ENCODE measurements at regions not wholly inside any gene's neighbourhood (a gene's known extent, or its start where the extent isn't known, plus 50 kb on each side); places are given as distances from the start of the nearest gene placed in this dataset.

DNA sequence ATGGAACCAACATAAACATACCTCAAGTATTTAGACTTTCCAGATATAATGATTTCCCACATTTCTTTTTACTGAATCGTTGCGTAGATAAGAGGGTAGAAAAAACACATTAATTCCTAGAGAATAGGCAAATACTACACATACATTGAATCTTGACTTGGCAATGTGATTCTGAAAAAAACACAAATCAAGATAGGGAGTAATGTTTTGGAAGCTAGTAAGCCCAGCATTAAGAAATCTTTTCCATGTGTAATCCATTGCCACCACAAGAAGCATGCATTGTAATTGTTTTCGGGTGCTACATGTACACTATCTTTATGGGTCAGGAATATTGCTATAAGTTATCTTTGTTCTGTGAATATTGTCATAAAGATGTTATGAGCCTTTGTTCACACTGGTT is 269.8 kb upstream of the PDGFD start:
- DNase-seq (ENCODE audit: low read depth, low spot score) = no peak

DNA sequence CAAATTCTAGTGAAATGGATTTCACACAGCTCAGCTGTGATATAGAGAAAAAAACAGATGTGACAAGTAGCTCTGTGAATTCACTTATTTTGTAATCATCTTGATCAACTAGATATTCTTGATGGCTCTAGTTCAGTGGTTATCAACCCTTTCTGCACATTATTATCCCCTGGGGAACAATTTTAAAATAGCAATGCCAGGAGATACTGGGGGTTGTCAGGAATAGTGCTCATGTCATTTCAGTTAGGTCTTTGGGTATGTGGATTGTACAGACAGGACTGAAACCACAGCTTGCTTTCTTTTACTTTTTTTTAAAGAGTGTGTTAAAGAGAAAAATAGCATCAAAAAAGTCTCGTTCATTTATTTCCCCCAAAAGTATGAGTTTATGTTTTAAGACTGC is 269.0 kb upstream of the PDGFD start:
- no peak for DNase-seq (ENCODE audit: low read depth, low spot score)

DNA sequence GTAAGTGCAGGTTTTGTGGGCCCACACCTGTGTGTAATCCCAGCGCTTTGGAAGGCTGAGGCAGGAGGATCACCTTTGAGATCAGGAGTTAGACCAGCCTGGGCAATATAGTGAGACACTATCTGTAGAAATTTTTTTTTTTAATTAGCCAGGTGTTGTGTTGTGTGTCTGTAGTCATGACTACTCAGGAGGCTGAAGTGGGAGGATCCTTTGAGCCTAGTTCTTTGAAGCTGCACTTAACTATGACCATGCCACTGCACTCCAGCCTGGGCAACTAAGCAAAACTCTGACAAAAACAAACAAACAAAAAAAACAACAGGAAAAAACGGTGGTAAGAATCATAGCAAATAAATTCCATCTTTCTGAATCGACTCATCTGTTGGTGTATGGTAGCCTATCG is 268.6 kb upstream of the PDGFD start:
- DNase-seq (ENCODE audit: low read depth, low spot score) = no peak

DNA sequence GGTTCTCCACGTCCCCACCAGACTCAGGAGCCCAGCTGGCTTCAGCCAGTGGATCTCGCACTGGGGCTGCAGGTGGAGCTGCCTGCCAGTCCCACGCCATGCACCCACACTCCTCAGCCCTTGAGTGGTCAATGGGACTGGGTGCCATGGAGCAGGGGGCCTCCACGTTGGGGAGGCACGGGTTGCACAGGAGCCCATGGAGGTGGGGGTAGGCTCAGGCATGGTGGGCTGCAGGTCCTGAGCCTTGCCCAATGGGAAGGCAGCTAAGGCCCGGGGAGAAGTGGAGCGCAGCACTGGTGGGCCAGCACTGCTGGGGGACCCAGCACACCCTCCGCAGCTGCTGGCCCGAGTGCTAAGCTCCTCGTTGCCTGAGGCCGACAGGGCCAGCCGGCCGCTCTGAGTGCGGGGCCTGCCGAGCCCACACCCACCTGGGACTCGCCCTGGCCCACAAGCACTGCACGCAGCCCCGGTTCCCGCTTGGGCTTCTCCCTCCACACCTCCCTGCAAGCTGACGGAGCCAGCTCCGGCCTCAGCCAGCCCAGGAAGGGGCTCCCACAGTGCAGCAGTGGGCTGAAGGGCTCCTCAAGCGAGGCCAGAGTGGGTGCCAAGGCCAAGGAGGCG is 258.5 kb upstream of the PDGFD start:
- no peak for DNase-seq (ENCODE audit: low read depth, low spot score)

DNA sequence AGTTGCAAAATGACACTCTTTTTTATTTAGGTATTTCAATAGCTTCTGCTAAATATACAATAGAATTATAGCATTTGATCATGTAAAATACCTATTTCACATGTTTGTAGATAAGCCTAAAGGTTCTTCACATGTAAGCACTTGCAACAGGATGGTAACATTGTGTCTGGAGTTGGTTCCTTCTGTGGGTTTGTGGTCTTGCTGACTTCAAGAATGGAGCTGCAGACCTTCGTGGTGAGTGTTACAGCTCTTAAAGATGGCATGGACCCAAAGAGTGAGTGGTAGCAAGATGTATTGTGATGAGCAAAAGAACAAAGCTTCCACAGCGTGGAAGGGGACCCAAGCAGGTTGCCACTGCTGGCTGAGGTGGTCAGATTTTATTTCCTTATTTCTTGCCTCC is 246.4 kb upstream of the PDGFD start:
- no peak for DNase-seq (ENCODE audit: low read depth, low spot score)

DNA sequence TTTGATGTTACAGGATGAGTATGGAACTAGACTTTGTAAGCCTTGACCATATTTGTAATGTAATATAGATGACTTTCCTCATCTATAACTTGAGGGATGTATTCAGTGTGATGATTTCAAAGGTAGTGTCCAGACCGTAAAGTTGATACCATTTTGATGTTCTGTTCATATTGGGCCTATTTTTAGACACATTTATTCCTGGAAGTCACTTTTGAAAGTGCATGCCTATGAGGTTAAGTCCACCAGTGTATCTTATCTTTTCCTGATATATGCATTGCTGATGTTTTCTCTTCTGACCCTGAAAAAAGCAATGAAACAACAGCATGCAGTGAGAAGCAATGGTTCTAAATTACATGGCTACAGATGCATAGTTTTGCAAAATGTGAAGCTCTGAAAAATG is 244.7 kb upstream of the PDGFD start:
- DNase-seq (ENCODE audit: low read depth, low spot score) = no peak

DNA sequence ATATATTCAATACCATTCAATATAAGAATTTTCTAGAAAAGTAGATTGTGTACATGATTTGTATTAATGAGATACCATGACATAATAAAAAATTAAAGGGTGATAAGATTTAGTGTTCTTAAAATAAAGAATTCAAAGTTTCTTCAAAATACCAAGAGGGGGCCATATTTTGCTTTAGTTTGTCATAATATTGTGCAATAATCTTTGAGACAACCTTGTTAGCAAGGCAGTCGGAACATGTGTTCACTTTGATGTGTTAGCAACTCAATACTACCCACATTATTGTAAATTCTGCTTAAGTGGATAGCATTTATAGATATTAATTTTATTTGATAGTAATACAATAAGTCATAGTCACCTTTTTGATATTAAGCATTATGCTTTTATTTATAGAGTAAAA is 241.3 kb upstream of the PDGFD start:
- DNase-seq (ENCODE audit: low read depth, low spot score) = no peak

DNA sequence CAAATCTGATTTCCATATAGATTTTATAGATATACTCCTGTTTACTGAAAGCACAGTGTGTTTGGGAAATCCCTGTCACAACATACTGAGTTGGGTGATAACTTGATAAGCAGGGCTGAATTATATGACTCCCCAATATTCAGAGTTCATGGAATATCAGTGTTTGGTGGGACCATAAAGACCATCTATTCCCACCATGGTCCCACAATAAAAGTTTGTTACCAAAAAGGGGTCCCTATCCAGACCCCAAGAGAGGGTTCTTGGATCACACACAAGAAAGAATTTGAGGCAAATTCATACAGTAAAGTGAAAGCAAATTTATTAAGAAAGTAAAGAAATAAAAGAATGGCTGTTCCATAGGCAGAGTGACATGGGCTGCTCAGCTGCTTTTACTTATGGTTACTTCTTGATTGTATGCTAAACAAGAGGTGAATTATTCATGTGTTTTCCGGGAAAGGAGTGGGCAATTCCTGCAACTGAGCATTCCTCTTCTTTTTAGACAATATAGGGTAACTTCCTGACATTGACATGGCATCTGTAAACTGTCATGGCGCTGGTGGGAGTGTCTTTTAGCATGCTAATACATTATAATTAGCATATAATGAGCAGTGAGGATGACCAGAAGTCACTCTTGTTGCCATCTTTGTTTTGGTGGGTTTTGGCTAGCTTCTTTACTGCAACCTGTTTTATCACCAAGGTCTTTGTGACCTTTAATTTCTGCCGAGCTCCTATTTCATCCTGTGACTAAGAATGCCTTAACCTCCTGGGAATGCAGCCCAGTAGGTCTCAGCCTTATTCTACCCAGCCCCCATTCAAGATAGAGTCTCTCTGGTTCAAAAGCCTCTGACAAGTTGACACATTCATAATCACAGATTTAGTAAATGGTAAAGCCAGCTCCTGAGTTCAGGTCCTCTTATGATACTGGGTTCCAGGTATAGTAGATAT is 240.6 kb upstream of the PDGFD start:
- no peak for DNase-seq (ENCODE audit: low read depth, low spot score)

DNA sequence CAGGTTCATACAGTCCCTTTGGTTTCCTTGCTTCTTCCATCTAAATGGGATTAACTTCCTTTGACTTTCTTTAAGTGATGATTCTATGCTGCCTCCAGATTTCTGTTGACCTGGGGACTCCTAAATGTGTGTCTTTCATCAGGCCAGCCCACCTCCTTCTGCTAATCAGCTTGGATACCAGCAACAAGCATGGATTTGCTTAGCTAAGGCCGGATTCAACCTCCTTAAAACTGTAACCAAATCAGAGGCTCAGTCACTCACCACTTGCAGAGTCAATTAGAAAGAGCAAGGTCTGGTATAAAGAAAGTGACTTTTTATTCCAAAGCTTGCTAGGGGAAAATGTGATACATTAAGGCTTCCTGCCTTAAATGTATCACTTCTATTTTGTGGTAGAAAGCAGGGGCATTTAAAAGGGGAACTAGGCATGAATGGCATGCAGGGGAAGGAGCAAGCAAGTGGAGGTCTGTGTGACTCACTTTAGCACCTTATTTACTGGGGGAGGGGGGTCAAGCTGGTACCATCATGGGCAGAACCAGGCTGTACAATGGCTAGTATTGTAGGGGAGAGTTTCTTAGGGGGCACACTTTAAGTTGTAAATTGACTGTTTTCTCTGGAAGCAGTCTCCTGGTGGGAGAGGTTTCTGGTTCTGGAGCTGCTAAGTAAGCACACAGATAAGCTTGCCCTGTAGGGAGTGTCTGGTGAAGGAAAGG is 239.0 kb upstream of the PDGFD start:
- DNase-seq (ENCODE audit: low read depth, low spot score) = no peak

DNA sequence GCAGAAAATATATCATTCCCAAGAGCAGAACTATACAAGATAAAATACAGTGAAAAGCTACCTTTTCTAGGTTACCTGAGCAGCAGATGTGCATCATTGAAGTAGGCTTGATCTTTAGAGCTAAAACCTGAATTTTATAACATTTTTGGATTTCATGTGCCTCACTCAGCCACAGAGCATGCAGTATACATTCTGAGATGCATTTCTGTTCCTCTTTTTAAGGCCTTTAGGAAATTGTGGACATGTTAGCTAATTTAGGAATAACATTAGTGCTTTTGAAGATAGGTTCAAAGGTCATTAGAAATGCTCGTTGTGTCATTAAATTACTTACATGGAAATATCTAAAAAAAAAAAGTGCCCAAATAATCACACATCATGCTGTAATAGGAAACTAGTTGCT is 230.6 kb upstream of the PDGFD start:
- no peak for DNase-seq (ENCODE audit: low read depth, low spot score)

DNA sequence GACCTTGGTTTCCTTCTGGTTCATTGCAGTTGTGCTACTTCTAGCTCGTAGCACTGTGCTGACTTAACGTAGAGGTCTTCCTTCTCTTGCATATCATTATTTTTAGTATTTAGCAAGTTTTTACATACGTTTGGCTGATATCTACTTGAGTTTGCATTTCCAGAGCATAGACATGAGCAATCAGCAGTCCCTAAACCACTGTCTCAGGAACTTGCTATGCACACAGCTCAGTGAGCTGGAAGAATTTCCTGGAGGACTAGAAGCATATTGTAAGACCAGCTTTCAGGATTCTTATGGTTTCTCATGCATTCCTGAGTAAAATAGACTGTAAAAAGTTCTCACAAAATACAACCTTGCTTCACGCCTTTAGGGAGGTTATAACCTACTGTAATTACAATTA is 226.7 kb upstream of the PDGFD start:
- no peak for DNase-seq (ENCODE audit: low read depth, low spot score)

DNA sequence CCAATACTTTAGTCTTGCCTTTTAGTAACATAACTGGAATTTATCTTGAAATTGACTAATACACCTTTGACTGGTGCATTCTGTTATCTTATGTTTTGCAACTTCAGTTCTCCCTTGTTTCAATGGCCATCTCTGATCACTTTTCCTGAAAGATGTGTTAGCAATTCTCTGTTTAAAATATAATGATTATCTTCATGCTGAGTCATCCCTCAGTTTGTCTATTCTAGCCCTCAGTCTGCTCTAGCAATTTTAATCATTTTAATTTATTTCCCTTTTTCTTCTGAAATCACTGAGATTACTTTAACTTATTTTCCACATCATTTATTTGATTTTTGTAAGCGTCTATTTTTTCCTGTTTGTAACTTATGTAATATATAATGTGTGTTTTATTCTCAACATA is 221.9 kb upstream of the PDGFD start:
- no peak for DNase-seq (ENCODE audit: low read depth, low spot score)

DNA sequence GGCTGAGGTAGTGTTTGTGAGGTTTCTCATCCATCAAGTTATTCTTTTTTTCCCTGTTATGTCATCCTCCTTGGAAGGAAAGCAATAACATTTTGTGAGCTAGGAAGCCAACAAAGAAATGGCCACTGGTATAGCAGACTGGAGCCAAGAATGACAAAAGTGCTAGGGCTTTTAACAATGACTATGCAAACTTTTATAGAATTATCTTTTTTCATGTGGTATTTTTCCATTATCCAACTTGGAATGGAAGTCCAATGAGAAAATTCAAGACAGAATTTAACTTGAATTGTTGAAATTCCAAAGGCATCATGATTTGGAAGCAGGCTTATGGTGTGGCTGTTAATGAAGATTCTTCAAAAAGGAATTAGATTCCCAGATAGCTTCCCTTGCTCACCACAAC is 216.4 kb upstream of the PDGFD start:
- no peak for DNase-seq (ENCODE audit: low read depth, low spot score)

DNA sequence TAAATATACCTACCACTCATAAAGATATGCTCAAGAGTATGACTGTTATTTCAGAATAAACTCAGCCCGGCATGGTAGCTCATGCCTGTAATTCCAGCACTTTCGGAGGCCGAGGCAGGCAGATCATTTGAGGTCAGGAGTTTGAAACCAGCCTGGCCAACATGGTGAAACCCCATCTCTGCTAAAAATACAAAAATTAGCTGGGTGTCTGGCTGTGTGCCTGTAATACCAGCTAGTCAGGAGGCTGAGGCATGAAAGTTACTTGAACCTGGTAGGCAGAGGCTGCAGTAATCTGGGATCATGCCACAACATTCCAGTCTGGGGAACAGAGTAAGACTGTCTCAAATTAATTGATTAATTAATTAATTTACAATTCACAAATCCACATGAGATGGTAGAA is 208.2 kb upstream of the PDGFD start:
- peak; percentile 3 for DNase-seq (ENCODE audit: low read depth, low spot score)

DNA sequence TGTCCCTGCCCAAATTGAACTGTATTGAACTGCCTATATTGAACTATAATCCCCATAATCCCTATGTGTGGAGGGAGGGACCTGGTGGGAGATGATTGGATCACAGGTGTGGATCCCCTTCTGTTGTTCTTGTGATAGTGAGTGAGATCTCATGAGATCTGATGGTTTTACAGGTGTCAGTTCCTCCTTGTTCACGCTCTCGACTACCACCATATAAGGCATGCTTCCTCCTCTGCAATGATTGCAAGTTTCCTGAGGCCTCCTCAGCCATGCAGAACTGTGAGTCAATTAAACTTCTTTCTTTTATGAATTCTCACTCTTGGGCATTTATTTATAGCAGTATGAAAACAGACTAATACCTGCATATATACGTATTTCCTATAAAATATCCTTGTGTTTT is 206.5 kb upstream of the PDGFD start:
- DNase-seq (ENCODE audit: low read depth, low spot score) = no peak

DNA sequence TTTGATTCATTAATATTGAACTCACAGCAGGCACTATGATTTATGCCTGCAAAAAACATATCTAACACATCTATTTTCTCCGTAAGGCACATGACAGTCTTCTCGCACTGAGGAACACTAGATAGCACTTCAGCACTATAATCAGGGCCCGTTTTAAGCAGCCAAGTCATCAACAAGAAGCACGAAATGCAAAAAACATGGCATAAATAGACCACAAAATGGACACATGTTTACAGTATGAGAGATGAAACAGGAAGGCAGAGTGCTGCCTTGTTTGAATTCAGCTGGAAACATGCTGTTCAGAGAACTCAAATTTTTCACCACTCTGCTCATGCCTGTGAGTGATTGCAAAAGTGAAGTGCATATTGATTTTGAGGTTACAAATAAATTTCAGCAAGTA is 205.8 kb upstream of the PDGFD start:
- DNase-seq (ENCODE audit: low read depth, low spot score) = no peak

DNA sequence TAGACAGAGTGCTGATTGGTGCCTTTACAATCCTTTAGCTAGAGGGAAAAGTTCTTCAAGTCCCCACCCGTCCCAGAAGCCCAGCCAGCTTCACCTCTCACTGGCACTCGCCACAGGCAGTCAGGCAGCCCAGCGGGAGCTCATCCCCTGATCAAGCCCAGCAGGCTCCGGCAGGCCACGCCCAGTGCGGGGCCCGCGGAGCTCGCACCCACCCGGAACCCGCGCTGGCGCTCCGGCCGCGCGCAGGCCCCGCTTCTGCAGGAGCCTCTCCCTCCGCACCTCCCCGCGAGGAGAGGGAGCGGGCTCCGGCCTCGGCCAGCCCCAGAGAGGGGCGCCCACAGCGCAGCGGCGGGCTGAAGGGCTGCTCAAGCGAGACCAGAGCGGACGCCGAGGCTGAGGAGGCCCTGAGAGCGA is 202.4 kb upstream of the PDGFD start:
- DNase-seq (ENCODE audit: low read depth, low spot score) = no peak

DNA sequence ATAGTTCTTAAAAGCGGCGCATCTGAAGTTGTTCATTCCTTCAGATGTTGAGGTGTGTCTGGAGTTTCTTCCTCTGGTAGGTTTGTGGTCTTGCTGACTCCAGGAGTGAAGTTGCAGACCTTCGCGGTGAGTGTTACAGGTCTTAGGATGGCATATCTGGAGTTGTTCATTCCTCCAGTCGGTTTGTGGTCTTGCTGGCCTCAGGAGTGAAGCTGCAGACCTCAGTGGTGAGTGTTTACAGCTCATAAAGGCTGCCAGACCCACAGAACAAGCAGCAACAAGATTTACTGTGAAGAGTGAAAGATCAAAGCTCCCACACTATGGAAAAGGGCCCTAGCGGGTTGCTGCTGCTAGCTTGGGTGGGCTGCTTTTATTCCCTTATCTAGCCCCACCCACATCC is 201.7 kb upstream of the PDGFD start:
- no peak for DNase-seq (ENCODE audit: low read depth, low spot score)

DNA sequence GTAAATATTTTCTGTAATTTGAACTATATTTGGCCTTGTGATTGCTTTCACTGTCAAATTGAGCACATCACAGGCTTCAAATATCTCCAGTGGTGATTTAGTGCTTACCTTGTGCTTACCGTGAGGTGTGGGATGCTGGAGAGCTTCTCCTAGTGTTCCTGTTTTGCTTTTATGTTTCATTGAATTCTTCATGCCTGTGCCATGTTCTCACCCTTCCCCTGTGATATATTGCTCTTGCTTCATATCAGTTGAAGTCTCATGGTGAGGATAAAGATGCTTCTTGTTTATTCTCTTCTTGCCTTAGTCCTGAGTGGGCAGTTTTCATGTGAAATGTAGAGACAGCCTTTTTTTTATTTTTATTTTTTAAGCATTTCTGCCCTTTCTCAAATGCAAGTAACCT is 198.0 kb upstream of the PDGFD start:
- no peak for DNase-seq (ENCODE audit: low read depth, low spot score)

DNA sequence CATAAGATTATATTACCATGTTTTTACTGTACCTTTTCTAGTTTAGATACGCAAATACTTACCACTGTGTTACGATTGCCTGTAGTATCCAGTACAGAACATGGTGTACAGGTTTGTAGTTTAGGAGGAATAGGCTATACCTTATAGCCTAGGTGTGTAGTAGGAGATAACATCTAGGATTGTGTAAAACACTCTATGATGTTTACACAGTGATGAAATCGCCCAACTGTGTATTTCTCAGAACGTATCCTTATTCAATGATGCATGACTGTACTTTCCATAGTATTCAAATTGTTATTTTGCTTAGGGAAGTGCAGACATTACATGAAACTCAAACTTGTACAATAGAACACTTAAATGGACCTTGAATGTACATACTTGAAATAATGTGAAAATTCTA is 188.1 kb upstream of the PDGFD start:
- DNase-seq (ENCODE audit: low read depth, low spot score) = no peak

DNA sequence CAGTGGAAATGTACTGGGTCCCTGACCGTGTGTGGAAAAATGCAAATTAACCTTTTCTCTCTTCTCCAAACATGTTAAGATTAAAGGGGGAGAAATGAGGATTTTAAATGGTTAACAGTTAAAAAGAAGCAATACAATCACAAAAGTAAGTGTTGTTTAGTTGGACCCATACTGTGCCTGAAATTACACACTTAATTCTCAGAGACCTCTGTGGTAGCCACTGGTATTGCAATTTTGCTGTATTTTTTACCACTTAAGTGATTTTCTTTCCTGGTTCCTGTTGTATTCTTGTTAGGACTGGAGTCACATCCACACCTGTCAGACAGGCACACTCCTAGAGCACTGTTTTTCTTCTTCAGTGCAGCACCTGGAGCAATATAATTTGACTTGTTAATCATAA is 179.6 kb upstream of the PDGFD start:
- DNase-seq (ENCODE audit: low read depth, low spot score) = no peak

DNA sequence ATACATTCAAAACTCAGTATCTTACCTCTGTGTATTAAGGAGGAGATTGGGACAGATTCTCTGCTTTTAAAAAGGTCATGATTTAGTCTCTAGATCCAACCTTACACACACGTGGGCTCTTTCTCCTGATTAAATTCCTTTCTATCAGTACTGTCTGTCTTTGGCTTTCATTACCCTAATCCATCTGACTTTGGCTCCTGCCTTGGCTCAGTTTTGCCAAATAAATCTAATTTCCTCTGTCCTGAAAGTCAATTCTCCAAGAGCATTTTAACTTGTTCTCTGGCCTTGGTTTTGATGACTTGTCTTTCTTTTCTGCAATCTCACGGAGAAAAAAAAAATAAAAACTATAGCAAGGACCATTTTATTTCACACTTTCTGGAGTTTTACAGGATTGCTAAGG is 176.6 kb upstream of the PDGFD start:
- DNase-seq (ENCODE audit: low read depth, low spot score) = no peak

DNA sequence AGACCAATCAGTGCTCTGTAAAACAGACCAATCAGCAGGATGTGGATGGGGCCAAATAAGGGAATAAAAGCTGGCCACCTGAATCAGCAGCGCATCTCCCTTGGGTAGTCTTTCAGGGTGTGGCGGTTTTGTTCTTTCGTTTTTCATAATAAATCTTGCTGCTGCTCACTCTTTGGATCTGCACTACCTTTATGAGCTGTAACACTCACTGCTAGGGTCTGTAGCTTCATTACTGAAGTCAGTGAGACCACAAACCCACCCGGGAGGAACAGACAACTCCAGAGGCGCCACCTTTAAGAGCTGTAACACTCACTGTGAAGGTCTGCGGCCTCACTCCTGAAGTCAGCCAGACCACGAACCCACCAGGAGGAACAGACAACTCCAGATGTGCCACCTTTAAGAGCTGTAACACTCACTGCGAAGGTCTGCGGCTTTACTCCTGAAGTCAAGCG is 175.5 kb upstream of the PDGFD start:
- DNase-seq (ENCODE audit: low read depth, low spot score) = no peak

Data from smooth muscle cell of the brain vasculature (primary cell).